VCaP (cell line): ENCODE measurements at regions not wholly inside any gene's neighbourhood (a gene's known extent, or its start where the extent isn't known, plus 50 kb on each side); places are given as distances from the start of the nearest gene placed in this dataset.
"Not testable (repeated sequence)": the region's sequence is repeated elsewhere in the genome, so short reads cannot be mapped to it uniquely, and the experiment has no call there.

ENCODE experiments used
- H3K27ac ChIP-seq: fragments of 450-650 bp; 2 replicates; pipeline ENCODE4 v1.5.1; 2017
- TF ChIP-seq, protein P1 (sequence below): fragments of 450-650 bp; conservative IDR thresholded peaks from 2 replicates; pipeline ENCODE4 v1.5.1; 2017; ENCODE audit warnings: mild to moderate bottlenecking, moderate library complexity

DNA sequence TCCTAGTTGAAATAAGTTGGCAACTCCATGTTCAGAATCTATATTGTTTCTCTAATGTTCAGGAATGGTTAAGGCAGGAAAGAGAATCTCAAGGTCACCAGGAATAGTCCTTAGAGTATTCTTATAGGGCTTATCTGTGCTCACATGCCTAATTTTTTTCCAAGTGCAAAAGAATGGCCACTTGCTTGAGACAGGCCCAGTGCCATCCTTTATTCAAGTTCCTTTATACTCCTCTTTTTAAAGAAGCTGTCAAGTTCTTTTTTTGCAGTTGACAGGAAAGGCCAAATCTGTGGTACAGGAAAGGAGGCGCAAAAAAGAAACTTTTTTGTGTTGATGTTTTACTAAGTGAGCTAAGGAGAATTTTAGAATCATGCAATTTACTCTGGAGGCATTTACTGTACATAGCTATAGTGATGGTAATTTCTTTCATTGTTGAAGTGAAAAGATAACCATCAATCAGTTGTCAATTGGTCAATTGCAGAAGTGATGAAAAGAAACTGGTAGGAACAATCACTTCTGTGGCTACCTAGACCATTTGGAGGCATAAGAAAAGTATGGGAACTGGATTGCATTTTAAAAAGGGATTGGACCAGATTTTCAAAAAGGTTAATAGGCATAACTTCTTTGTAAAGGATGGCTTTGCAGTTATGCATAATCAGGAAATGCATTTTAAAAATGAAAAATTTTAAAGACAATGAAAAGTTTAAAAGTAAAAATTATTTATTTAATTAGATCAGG lies 102.5 kb upstream of the SOX2 start:
- H3K27ac ChIP-seq = no peak overlapping the region
- TF ChIP-seq, protein P1, sequence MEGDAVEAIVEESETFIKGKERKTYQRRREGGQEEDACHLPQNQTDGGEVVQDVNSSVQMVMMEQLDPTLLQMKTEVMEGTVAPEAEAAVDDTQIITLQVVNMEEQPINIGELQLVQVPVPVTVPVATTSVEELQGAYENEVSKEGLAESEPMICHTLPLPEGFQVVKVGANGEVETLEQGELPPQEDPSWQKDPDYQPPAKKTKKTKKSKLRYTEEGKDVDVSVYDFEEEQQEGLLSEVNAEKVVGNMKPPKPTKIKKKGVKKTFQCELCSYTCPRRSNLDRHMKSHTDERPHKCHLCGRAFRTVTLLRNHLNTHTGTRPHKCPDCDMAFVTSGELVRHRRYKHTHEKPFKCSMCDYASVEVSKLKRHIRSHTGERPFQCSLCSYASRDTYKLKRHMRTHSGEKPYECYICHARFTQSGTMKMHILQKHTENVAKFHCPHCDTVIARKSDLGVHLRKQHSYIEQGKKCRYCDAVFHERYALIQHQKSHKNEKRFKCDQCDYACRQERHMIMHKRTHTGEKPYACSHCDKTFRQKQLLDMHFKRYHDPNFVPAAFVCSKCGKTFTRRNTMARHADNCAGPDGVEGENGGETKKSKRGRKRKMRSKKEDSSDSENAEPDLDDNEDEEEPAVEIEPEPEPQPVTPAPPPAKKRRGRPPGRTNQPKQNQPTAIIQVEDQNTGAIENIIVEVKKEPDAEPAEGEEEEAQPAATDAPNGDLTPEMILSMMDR = no peak

GRCh38 chr3:181604267-181604666 lies 107.5 kb upstream of the SOX2 start:
- H3K27ac ChIP-seq = no peak overlapping the region
- TF ChIP-seq, protein P1 = no peak

GRCh38 chr3:181596126-181596525 lies 115.6 kb upstream of the SOX2 start:
- TF ChIP-seq, protein P1 = no peak
- H3K27ac ChIP-seq = no peak overlapping the region

DNA sequence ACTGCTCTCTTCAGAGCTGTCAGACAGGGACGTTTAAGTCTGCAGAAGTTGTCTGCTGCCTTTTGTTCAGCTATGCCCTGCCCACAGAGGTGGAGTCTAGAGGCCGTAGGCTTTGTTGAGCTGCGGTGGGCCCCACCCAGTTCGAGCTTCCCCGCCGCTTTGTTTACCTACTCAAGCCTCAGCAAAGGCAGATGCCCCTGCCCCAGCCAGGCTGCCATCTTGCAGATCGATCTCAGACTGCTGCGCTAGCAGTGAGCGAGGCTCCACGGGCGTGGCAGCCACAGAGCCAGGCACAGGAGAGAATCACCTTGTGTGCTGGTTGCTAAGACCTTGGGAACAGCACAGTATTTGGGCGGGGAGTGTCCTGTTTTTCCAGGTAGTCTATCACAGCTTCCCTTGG lies 120.8 kb upstream of the SOX2 start:
- H3K27ac ChIP-seq = not testable (repeated sequence)

GRCh38 chr3:181582619-181583018 lies 129.1 kb upstream of the SOX2 start:
- H3K27ac ChIP-seq = no peak overlapping the region
- TF ChIP-seq, protein P1 = no peak

DNA sequence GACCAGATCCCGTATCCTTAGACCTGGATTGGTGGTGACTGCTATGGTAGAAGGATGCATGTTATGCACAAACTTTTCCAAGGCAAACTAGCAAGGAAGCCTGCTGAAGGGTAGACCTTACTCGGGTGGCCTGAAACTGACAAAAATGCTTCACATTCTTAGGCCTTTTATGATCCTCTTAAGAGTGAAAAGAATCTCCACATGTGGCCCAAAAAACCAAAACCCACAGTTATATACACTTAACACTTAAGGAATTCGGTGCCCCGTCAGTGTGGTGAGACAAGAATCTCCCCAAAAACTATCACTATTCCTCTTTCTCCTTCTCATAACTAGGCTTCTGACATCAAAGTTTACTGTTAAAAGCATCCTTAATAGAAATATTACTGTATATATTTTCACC lies 130.1 kb upstream of the SOX2 start:
- TF ChIP-seq, protein P1 = no peak
- H3K27ac ChIP-seq = no peak overlapping the region

DNA sequence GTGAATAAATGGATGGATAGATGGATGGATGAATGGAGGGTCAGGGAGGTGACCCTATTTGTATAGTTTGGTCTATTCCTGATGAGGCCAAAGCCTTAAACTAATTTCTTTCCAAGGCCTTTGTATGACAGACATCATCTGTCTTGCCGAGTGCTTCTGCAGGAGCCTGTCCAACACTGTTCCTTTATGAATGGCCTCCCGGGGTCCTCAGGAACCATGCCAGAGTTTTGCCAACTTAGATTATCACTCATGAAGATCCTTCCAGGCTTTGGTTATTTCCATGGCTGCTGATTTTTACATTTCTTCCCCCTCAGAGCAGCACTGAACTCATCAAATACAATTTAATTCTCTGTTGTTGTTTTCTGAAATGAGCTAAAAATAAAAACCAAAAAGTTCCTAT lies 133.0 kb upstream of the SOX2 start:
- TF ChIP-seq, protein P1 = no peak
- no peak overlapping the region for H3K27ac ChIP-seq

GRCh38 chr3:181572432-181572831 lies 139.3 kb upstream of the SOX2 start:
- TF ChIP-seq, protein P1 = no peak
- no peak overlapping the region for H3K27ac ChIP-seq
